ENCODE measurements at regions not wholly inside any gene's neighbourhood (a gene's known extent, or its start where the extent isn't known, plus 50 kb on each side); places are given as distances from the start of the nearest gene placed in this dataset.

DNA sequence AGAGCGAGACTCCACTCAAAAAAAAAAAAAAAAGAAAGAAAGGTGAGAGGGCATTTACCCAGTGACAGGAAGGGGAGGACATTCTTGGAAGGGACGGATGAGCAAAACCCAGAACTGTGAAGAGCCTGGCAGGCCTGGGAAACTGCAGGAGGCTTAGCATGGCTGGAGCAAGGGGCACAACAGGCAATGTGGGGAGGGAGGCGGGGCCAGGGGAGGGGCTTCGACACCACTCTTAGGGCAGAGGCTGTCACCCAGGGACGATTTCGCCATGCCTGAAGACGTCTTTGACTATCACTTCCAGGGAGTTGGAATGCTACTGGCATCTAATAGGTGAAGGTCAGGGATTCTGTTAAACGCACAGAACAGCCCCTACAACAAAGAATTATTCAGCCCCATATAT lies 184.0 kb downstream of the HUNK start:
- TF ChIP-seq, protein P1, sequence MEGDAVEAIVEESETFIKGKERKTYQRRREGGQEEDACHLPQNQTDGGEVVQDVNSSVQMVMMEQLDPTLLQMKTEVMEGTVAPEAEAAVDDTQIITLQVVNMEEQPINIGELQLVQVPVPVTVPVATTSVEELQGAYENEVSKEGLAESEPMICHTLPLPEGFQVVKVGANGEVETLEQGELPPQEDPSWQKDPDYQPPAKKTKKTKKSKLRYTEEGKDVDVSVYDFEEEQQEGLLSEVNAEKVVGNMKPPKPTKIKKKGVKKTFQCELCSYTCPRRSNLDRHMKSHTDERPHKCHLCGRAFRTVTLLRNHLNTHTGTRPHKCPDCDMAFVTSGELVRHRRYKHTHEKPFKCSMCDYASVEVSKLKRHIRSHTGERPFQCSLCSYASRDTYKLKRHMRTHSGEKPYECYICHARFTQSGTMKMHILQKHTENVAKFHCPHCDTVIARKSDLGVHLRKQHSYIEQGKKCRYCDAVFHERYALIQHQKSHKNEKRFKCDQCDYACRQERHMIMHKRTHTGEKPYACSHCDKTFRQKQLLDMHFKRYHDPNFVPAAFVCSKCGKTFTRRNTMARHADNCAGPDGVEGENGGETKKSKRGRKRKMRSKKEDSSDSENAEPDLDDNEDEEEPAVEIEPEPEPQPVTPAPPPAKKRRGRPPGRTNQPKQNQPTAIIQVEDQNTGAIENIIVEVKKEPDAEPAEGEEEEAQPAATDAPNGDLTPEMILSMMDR (IDR thresholded peaks at IDR 0.05) = no peak

DNA sequence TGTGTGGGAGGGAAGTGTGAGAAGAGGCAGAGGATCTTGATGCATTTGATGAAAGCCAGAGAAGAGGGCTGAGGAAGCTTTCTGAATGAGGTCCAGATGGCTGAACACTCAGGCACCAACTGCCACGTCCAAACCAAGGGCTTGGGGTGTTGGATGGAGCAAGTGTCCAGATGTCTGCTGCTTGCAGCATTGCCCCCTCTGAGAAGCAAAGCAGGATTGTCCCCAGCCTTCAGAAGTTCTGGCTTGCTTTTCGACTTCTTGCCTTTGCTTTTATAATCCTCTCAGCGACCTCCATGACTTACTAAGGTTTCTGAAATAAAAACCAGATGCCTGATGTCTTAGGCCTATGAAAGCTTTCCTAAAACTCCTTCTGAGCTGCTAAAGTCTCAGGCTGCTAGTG lies 182.5 kb downstream of the HUNK start:
- TF ChIP-seq, protein P1 (IDR thresholded peaks at IDR 0.05) = no peak
